GM21381 (cell line): ENCODE measurements at regions not wholly inside any gene's neighbourhood (a gene's known extent, or its start where the extent isn't known, plus 50 kb on each side); places are given as distances from the start of the nearest gene placed in this dataset.

ENCODE experiments used
- ATAC-seq: cut with Tn5 transposase; IDR thresholded peaks from one replicate; pipeline ENCODE4 v1.9.1; 2021; ENCODE audit warnings: mild to moderate bottlenecking, moderate library complexity; ENCODE audit not compliant: unreplicated experiment

DNA sequence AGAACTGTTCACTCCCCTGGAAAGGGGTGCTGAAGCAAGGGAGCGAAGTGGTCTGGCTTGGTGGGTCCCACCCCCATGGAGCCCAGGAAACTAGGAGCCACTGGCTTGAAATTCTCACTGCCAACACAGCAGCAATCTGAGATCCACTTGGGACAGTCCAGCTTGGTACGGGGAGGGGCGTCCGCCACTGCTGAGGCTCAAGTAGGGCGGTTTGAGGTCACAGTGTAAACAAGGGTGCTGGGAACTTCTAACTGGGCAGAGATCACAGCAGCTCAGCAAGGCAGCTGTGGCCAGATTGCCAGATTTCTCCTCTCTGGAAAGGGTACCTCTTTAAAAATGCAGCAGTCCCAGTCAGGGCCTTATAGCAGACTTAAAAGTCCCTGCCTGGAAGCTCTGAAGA is 53.9 kb upstream of the GALNTL6 start:
- no peak for ATAC-seq

DNA sequence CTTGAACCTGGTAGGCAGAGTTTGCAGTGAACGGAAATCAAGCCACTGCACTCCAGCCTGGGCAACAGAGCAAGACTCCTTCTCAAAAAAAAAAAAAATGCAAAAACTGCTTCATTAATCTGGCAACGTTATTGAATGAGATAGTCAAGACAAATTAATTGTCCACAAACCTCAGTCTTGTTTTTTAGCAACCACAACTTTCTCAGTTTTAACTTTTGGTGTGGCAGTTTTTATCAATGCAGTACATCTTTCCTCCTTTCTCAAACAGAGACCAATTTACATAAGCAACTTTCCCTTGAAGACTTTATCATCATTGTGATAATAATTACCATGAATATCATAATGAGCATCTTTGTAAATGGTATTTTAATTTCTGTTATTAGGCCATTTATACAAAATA is 61.7 kb upstream of the GALNTL6 start:
- no peak for ATAC-seq

DNA sequence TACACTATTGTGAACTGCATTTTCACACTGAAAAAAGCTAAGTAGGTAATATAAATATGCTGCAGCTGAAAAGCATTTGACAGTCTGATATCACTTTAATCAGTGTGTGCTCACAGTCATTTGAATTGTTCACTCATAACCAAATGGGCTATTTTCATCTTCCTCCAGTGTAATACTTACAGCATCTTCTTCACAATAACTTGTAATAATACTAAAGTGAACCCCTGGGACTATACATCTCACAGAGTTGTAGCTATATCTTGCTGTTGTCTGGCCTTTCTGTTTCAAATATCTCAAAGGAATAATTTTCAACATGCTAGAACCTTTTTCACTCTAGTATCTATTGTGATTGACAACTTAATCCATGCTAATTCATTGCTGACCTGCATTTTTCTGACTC is 66.8 kb upstream of the GALNTL6 start:
- no peak for ATAC-seq

DNA sequence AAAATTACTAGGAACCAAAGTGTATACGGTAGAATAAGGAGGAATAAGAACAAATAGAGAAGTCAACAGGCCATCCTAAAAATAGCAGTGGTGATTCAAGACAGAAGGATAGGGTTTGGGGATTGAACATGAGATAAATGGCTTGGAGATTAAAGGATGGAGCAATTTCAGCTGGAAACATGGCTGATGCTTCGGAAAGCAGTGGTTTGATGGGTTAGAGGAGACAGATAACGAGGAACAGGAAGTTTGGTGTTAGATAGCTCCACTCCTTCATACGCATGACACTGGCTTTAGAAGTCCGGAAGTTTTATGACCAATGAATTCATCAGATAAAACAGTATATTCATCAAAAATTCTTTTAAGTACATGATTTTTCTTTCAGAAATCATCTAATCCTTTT is 70.8 kb upstream of the GALNTL6 start:
- no peak for ATAC-seq

DNA sequence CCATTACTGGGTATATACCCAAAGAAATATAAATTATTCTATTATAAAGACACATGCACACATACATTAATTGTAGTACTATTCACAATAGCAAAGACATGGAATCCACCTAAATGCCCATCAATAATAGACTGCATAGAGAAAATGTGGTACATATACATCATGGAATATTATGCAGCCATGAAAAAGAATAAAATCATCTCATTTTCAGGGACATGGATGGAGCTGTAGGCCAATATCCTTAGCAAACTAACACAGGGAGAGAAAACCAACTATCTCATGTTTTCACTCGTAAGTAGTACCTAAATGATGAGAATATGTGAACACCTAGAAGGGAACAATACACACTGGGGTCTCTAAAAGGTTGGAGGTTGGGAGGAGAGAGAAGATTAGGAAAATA is 86.0 kb upstream of the GALNTL6 start:
- ATAC-seq, result no peak

DNA sequence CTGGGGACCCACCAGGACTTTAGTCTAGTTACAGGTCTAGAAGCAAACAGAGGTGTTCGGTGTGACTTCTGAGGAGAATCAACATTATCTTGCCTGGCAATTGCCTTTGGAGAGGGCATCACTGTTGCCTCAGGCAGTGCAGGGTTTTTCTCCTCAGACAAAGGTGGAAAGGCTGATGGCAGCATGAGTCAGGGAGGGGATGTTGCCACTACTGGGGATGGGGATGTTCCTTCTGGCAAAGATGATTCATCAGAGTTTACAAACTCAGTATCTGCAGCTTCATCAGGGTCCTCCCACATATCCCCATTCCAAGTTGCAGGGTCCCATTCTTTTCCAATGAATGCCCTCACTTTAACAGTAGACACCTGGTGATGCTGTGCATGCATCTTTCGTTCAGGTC is 91.3 kb upstream of the GALNTL6 start:
- ATAC-seq, result no peak

DNA sequence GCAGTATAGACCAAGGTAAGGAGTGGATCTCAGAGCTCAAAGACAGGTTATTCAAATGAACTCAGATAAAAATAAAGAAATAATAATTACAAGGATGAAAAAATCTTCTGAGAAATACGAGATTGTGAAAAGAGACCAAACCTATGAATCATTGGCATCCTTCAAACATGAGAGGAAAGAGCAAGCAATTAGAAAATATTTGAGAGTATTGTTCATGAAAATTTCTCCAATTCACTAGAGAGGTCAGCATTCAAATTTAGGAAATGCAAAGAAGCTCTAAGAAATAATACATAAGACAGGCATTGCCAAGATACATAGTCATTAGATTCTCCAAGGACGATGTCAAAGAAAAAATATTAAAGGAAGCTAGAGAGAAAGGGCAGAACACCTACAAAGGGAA is 93.5 kb upstream of the GALNTL6 start:
- no peak for ATAC-seq

DNA sequence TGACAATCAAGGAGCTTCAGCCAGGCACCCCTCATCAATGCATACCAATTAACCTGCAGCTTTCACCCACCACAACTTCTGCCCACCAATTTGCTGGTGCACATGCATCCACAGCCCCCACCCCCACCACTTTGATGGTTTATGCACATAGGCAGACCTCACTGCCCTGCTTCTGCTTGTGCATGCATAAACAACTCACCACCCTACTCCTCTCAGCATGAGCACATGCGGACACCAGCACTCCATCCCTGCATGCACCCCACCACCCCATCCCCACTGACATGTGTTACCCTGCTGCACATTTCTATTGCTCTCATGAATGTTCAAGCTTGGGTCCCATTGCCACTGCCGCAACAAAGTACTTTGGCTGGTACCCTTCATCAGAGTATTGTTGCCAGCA is 94.5 kb upstream of the GALNTL6 start:
- no peak for ATAC-seq

DNA sequence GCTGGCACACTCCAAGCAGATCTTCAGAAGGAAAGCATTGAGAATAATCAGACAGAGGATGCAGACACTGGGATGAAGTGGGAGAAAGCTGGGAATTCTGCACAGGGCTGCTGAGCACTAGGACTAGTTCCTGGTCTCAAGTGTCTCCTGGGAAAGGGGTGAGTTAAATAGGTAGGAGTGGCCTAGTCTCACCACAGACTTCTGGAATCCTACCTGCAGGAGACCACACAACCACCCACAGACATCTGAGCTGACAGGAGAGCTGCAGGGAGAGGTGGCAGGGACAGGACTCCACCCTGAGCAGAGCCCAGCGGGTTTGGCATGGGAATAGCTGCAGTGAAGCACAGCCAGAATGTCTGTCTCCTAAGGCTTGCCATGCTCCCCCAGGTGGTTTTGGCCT is 95.1 kb upstream of the GALNTL6 start:
- no peak for ATAC-seq

DNA sequence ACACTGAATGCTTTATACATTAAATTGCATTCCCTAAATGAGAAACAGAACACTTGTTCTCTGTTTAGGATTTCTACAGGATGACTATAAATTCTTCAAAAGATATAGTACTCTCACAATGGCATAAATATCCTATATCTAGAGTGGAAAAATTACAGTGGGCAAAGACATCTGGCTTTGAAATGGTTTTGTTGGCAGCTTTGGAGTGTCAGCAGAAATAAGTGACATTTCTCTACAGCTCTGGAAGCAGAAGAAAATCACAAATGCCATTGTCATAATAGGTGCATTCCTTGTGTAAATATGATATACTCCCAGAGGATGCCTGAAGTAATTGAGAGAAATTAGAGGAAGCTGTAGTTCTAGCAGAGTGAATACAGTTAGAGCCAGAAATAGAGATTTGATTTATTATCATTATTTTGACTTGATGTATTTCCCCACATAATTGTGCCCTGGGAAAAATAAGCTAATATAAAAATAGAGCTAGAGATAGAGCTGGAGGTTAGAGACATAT is 95.9 kb upstream of the GALNTL6 start:
- no peak for ATAC-seq

DNA sequence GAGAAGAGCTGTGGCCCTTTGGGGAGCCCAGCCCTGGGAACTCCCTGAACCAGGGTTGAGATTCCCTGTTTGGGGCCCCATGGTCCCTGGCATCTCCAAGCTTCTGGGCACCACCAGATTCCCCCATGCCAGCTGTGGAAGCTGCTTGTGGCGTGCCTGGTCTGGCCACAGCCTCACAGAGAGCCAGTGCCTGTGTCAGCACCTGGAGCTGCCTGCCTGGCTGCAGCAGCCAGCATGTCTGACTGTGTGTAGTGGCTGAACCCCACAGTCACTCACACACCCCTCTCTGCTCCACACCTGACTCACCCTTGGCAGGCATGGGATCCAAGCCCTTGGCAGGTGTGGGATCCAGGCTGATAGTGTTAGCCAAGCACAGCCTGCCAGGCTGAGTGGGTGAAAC is 97.2 kb upstream of the GALNTL6 start:
- no peak for ATAC-seq

DNA sequence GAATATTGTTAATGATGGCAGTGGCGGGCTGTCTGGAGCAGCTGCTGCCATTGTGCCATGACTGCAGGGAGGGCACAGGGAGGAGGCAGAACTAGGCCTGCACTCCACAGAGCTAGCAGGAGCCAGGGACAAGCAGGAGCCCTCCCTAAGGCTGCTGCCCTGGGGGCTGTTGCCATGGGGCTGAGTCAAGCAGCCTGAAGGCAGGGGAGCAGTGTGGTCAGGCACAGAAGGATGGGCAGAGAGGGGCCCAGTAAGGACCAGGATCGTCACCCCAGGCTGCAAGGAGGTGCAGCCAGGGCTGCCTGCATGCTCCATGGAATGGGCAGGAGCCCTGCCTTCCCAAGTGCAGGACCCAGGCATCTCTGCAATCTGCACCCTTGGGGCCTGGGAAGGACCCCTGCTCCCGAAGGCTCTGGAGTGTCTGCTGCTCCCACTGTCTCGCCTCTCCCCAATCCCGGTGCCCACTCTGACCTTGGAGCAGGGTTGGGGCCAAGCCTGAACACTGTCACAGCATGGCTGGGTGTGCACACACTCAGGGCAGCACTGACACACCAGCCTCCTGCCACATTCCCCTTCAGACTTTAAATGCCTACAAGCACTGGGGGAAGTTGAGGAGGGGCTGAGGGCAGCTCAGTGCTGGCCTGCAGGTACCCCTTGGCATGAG is 98.3 kb upstream of the GALNTL6 start:
- no peak for ATAC-seq

DNA sequence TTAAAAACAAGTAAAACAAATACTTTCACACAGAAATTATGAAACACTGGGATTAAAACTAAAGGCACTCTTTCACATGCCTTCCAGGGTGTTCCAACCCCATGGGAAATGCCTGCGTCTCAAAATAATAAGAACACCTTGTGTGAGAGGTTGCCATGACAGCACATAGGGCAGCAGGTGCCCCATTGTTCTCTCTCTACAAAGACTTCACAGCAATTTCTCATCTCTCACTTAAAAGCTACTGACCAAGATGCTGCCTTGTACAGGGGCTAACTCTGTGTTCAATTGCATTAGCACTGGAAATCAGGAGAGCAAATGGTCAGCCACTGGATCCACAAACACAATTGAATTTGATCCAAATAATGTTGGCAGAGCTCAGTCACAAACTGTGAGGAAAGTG is 102.5 kb upstream of the GALNTL6 start:
- ATAC-seq, result no peak

DNA sequence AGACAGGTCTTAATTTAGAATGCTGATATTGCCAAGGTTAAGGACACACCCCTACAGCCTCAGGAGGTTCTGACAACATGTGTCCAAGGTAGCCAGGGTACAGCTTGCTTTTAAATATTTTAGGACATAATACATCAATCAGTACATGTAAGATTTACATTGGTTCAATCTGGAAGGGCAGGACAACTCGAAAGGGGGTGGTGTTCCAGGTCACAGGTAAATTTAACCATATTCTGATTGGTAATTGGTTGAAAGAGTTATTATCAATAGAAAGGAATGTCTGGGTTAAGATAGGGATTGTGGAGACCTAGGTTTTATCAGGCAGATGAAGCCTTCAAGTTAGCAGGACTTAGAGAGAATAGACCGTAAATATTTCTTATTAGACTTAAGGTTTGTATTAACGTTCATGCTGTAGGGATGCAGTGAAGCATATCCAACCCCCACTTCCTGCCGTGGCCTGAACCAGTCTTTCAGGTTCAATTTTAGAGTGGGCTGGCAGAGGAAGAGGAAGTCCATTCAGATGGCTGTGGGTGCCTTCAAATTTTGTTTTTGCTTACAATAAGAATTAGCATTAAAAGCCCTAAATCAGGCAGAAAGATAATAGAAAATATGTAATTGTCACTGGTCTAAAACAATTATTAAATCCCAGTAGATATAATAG is 136.5 kb upstream of the GALNTL6 start:
- ATAC-seq, result peak; percentile 100

DNA sequence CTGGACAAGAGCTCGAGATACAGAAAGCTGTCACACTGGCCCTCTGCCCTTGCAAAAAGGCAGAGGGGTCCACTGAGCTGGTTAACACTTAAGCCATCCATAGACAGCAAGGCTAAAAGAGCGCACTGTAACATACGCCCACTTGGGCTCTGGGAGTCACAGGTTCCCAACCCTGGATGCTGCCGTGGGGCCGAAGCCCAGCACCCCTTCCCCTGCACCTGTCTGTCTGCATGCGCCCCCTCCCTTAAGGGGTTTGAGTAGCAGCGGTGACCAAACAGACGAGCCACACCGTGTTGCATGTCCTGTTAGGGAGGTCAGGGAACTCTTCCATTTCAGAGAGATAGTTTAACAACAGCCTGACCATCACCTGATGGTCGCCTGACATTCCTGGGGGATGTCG is 138.4 kb upstream of the GALNTL6 start:
- no peak for ATAC-seq

DNA sequence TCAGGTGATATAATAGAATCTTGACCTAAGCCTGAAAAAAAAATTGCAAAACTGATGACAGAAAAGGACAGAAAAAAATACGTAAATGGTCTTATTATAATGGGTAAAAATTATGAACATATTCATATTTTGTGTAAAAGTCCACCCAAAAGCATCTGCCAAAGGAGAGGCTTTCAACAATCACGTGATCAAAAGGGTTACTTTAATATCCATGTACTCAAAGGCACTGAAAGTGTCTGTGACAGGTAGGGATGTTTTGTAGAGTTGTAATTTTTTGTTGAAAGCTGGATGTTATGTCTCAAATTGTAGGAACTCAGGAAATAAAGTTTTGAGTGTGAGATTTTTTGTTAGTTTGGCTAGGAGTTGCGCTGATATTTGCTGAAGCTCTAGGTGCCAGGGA is 144.8 kb upstream of the GALNTL6 start:
- ATAC-seq, result no peak

DNA sequence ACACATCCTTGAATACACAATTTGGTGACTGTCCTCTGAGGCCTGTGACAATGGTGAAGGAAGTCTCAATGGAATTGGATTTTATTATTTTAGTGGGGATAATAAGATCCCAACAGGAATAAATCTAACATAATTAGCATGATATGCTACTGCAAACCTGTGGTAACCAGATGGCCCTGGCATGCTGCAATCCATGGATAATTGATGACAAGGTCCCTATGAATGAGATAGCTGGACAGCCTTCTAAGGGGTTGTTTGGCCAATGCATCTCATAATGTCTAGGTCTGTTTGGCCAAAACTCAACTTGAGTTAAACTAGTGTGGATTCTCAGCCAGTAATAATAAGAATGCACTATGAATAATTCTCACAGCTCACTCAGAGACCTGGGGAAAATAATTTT is 145.3 kb upstream of the GALNTL6 start:
- ATAC-seq, result no peak

DNA sequence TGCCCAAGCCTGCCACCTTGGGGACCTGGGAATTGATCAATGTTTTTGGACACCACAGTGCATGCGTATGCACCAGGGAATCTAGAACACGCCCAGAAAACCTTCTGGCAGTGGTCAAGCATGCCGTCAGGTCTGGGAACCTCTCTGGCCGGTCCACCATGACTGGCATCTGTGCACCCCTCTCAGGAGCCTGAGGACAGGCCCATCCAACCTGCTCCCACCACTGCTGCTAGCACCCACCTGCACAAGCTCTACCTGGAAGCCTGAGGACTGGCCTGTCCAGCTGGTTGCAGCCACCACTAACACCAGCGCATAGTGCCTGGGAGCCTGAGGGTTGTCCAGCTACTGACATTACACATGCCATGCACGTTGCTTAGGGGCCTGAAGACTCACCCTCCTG is 162.1 kb upstream of the GALNTL6 start:
- no peak for ATAC-seq

DNA sequence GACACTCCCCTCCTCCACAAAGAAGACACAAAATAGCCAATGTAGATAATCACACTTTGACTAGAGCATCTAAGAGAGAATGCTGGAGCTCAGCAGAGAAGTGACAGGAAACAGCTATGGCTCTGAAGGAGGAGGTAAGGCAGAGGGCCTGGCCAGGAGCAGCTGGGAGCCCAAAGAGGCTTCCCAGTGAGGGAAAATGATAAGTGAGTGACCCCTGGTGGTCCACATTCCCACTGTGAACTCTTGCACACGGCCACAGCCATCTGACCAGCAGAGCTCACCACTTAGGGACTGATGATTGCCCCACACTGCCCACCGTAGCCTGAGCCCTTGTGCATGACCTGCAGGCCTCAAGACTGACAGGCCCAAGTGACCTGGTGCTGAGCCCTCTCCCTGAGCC is 162.7 kb upstream of the GALNTL6 start:
- ATAC-seq, result peak; percentile 79

DNA sequence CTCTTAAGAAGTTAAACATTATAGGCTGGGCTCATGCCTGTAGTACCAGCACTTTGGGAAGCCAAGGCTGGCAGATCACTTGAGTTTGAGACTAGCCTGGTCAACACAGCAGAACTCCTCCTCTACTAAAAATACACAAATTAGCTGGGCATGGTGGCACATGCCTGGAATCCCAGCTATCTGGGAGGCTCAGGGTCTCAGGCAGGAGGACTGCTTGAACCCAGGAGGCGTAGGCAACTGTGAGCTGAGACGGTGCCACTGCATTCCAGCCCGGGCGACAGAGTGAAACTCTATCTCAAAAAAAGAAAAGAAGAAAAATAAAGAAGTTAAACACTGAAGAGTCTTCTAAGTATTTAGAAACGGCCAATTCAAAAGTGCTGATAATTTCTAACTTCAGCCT is 164.3 kb upstream of the GALNTL6 start:
- no peak for ATAC-seq

DNA sequence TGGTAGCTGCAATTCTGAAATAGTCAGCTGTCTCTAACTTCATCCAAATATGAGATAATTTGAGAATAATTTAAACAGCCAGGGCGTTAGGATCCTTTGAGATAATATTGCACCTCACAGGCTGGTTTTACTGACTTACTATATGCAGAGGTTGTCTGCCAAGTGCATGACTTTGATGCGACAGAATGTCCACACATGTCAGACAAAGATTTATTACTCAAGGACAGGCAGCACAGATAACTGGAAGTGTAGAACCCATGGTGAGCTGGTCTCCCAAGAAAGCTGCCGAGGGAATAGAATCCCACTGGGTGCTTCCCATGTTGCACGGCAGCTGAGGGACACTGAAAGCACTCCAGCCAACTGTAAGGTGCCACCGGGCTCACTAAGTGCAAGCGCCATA is 166.2 kb upstream of the GALNTL6 start:
- ATAC-seq, result no peak

DNA sequence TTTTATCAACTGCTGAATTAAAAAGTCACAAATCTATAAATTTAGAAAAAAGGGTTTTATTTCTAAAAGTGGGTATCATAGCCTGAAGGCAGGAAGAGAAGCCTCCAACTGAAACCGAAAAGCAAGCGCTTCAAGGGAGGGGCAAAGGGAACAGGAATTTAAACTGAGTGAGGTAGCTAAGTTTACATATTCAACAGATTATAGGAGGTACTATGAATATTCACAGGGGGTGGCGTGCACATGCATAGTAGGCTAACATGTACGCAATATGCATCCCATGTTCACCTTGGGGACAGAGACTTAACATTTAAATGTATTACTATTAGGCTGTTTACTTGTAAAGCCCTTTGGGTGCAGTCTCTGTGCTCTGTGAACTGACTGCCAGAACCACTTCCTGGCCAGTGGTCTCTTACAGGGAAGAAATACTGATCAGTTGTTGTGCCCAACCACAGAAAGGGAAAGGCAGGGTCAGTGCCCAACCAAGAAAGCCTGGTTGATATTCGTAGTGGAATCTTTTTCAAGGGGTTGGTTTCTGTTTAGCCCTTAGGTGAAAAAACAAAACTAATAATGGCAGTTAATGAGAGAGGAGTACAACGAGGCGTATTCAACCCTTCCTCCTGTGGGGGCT is 168.7 kb upstream of the GALNTL6 start:
- peak; percentile 93 for ATAC-seq
